ENCODE measurements at regions not wholly inside any gene's neighbourhood (a gene's known extent, or its start where the extent isn't known, plus 50 kb on each side); places are given as distances from the start of the nearest gene placed in this dataset.

DNA sequence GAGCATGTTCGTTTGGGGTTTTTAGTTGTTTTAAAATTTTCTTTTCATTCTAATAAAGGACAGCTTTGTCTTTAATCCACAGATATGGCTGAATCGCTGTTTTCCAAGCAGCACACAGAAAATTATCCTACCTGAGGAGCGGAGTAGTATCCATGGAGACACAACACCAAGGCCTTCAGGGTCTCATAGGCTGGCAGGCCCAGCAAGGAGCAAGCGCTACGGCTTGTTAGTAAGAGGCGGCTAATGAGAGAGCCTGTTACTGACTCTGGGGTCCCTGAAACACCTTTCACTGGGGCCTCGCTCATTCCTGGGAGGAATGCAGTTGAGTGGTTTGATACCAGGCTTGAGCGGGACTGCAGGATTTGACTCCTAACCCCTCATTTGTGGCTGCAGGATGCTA, 303.8 kb upstream of the CDH4 start:
- no peak for DNase-seq

DNA sequence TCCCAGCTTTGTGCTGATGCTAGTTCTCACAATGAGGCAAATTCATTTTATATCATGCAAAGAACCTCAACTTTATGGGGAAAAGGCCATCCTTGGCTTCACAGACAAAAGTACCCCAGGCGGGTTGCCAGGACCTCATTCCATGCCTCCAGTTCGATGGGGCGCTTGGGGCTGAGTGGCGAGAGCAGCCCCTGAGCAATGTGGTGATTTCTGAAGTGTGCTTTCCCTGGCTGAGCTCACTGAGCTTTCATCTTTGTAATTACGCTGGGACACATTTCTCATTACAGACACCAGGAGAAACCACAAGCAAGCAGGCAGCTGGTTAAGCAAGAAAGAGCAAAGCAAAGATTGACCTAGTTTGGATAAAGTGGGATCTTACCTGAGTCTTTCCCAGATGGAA, 301.5 kb upstream of the CDH4 start:
- DNase-seq = no peak

DNA sequence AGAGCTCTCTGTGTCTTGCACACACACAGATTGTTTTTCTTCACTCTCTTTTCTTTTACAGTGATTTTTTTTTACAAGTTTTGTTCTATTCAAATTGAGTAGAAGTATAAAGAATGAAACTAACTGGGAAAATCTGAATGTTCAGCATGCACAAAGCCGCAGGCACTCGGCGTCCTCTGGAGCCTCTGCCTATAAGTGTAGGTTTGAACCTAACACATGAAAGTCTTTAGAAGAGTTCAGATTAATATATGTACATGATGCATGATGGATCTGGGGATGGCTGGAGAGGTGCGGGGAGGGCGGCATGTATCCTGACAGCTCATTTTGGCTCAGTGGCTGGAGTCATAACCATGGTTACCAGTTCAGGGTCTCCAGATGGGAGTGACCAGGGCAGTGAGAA, 301.1 kb upstream of the CDH4 start:
- DNase-seq = no peak

DNA sequence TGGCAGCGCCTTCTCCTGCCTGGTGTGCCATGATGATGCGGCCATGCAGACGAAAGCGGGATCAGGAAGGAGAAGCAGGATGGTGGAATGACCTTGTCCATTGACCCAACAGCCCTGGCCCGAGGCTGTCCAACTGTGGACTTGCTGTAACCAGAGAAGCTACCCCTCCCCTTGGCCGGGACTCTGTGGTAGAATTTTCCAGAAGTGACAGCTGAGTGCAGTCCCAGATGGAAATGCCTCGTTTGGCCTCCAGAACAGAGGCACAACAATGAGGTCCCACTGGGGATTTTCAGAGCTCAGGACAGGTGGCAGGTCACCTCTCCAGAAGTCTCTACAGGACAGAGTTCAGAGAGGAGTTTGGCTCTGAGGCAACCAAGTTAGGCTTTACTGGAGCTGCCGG, 299.2 kb upstream of the CDH4 start:
- no peak for DNase-seq

DNA sequence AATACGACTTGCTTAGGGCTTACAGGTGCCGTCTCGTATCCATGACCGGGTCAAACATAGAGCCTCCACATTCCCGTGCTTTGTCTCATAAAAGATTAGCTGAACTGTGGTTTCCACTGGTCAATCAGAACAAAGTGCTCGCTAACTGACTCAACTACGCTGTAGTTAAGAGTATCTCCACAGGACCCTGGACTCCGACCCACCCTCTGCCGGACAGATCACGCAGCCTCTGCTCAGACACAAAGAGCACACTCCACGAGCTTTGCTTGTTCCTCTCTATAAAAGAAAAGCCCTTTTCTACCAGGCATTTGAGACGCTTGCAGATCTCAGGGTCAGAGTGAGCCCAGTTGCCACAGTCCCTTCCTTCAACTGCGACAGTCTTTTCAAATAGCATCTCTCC, 298.7 kb upstream of the CDH4 start:
- no peak for DNase-seq

DNA sequence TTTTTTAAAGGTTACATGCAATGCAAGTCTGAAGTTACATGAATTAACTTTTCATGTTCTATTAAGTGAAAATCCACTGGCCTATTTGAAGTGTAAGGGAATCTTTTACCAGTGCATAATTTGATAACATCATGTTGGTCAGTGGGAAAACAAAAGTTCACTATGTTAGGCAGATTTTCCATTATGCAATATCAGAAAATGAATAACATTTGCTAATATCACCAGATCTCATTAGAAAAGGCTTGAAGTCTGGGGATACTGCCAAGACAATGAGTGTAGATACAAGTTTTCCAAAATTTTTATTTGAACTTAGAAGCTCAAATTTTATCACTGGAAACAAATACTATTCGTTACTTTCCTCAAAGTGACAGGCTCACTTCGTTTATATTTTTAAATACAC, 296.4 kb upstream of the CDH4 start:
- DNase-seq = no peak

DNA sequence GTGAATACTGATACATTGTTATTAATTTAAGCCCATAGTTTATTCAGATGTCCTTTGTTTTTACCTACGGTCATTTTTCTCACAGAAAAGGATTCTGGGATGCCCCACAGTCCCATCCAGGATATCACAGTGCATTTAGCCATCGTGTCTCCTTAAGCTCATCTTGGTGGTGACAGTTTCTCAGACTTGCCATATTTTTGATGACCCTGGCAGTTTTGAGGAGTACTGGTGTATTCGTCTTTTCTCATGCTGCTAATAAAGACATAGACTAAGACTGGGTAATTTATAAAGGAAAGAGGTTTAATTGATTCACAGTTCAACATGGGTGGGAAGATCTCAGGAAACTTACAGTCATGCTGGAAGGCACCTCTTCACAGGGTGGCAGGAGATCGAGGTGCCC, 295.9 kb upstream of the CDH4 start:
- no peak for DNase-seq

DNA sequence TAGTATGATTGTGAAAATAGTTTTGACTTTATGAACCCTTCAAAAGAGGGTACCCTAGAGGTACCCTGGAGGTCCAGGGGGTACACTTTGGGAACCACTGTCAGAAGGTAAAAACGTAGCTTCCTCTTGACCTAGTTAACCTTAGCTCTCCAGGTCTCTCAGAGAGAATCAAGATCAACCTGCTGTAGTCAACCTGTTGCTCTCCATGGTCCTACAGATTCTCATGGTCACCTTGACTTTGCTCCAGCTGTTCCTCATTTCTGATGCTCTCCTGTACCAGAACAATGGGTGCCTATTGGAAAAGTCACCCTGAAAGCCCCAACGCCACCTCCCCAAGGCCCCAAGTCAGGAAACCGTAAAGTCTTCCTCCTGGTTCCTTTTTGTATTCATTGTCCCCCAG, 294.4 kb upstream of the CDH4 start:
- no peak for DNase-seq

DNA sequence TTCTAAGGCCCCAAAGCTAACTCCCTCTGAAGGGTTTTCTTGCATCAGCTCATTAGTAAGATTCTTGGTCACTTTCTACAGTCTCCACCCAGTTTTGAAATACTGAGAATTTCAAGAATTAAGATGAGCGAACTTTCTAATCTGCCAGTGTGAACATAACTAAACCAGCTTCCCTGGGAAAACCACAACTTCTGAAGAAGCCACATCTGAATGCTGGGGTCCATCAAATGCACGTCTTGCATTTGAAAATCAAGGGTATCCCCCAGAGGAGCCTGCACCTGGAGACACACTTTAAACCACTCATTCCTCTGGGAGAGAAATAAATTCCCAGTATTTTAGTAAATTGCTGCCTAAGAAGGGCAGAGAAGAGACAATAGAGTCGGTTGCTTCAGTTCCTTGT, 292.1 kb upstream of the CDH4 start:
- DNase-seq = no peak

DNA sequence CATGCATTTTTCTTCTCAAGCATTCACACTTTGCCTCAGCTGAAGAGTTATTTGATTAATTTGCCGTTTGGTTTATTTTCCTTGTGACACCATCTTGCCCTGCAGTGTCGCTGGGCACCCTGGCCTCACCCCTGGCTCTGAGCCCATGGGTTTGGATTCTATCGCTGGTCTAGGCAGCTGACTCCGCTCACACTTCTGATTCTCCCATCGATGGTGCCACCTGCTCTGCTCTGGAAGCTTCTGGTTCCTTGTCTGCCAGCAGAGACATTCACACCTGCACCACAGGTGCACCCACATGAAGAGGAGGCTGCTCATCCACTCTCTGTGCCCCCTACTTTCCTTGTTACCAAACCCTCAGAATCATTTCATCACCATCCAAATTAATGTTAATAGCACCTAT, 291.6 kb upstream of the CDH4 start:
- no peak for DNase-seq

DNA sequence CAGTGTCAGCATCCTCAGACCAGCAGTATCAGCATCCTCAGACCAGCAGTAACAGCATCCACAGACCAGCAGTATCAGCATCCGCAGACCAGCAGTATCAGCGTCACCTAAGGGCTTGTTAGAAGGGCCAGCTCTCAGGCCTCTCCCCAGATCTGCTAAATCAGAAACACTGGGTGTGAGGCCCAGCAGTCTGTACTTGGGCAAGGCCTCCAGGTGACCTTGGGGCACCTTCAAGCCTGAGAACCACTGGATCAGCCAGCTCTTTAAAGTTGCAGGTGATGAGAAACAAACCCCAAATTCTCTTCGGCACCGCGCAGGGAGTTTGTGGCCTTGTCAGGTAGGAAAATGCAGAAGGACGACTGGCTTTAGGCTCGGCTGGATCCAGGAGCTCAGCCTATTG, 290.5 kb upstream of the CDH4 start:
- DNase-seq = no peak

DNA sequence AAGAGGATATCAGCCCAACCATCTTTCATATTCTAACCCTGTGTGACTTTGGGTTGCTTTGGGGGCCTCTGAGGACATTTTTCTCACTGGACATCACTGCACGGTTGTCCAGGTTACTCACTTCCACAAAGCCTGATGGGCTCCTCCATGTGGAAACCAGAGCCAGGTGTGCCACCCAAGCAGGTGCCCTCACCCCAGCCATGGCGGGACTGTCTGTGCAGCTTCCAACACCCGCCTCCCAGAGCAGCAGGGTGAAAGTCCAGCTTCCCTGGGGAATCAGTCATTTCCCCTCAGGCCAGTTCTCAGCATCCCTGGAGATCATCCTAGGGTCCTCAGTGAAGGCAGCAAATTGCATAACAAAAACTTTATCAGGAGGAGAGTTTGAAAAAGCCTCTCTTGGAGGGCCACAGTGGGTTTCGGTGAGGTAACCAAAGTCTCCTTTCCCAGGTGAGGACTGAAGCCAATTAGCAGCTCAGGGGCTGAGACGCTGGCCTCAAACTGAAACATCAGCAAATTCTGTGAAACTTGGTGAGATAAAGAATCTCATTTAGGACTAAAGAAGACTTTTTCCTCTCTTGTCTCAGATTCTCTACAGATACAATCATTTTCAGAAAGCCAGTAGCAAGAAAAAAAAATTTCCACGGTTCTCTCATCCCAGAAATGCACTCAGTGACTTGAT, 289.6 kb upstream of the CDH4 start:
- DNase-seq = no peak

DNA sequence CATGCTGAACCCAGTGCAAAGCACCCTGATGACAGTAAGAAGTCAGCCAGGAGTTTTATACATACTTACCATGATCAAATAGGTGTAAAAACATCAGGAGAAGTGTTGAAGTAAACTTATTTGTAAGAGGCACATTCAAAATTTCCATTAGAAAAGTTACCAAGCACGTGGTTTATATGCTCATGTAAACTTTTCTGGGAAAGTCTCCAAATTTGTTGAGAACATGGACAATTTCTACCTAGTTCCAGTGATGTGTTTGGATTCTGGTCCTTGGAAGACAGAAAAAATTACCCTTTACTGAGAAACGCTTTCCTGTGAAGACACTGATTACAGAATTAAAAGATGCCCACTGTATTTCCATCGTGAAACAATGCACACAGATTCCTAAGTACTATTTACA, 288.9 kb upstream of the CDH4 start:
- DNase-seq = no peak

DNA sequence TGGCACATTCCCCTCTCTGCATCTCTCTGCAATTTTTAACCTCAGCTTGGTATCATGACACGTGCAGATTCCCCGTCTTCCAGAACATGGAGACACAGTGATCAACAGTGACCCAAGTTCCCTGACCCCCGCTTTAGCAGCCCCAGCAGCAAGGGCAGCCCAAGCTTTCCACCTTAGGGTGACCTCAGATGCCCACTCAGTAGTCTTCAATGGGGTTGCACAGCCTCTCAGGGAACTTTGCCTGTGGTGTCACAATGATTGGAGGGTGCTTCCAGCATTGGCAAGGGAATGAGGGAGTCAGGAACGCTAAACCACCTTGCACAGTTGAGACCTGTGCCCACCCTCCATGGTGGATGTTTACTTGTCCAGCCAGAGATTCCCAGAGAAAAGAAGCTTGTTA, 287.1 kb upstream of the CDH4 start:
- DNase-seq = no peak

DNA sequence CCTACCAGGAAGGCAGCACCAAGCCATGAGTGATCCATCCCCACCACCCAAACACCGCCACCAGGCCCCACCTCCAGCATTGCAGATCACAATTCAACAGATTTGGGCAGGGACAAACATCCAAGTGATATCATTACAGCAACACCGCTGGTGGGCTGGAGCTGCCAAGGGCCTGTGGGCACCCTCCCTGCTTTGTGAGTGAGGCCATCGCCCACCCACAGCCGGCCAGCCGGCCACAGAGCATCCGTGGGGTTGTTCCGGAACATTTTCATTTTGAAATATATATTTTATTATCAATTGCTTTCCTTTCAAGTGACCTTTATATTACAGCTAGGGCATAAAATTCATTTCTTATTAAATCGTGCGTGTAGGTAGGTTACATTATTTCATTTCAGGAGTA, 286.0 kb upstream of the CDH4 start:
- no peak for DNase-seq

DNA sequence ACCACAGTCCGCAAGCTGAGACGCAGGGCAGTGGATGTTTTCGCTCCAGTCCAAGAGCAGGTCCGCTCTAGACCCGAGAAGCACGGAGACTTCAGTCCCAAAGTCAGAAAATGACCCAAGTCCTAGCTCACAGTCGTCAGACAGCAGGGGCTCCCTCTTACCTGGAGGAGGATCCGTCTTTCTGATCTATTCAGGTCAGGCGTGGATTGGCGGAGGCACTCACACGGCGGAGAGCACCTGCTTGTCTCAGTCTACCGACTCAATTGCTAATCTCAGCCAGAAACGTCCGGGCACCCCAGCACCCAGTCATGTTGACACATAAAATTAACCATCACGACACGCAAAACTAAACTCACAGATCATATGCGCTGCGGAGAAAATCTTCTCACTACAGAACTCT, 285.3 kb upstream of the CDH4 start:
- no peak for DNase-seq

DNA sequence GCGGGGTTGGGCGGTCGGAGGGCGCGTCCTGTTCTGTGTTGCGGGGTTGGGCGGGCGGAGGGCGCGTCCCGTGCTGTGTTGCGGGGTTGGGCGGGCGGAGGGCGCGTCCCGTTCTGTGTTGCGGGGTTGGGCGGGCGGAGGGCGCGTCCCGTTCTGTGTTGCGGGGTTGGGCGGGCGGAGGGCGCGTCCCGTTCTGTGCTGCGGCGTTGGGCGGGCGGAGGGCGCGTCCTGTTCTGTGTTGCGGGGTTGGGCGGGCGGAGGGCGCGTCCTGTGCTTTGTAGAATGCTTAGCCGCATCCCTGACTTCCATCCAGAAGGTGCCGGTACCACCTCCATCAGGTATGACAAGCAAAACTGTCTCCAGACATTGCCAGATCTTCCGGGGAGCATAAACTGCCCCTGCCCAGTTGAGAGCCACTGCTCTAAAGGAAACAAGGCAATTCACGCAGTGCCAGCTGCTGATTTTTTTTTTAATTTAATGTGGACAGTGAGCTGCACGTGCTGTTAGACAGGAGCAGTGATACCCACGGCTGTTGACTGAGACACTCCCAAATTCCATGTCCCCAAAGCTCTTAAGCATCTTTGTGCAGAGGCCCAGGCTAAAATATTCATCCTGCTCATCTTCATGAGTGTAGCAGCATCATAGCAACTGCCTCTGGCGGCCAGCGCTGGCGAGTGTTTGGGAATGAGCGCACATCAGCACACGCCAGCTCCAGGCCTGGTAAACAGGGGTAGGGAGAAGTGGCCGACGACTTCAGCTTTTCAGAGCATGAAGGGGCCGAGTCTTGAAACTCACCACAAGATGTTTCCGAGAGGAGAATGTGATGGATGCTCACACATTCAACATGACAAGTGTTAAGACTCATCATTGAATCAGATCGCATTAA, 284.4 kb upstream of the CDH4 start:
- DNase-seq = no peak

DNA sequence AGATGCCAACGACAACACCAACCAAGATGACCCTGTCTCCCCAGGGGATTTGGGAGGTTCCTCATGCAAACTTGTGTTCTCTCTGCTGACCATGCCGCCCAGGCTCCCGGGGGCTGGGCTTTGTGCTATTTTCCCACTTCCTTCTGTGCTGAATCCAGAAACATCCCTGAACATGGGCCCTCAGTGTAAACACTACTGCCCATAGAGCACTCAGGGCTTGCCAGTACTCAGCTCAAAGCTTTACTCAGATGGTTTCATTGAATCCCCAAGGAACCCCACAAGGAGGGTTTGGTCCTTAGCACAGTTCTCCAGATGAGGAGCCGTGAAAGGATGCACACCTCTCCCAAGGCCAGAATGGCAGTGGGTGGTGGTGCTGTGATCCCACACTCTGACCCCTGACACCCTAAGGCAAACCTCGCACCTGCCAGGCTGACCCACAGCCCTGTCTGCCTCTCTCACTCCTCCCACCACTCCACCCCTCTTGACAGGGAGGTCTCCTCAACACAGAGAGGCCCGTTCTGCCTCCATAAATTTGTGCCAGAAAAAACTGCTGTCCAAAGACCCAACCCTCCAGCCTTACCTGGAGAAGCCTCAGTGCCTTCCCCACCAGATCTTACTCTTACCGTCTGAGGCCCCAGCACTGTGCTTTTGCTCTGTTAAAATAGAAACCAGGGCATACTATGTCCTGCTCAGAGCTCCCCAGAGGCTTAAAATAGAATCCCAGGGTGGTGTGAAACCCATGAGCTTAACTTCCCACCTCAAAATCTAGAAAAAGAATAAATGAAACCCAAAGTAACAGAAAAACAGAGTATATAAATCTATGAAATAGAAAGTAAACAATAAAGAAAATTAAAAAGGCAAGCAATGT, 283.0 kb upstream of the CDH4 start:
- DNase-seq = no peak

DNA sequence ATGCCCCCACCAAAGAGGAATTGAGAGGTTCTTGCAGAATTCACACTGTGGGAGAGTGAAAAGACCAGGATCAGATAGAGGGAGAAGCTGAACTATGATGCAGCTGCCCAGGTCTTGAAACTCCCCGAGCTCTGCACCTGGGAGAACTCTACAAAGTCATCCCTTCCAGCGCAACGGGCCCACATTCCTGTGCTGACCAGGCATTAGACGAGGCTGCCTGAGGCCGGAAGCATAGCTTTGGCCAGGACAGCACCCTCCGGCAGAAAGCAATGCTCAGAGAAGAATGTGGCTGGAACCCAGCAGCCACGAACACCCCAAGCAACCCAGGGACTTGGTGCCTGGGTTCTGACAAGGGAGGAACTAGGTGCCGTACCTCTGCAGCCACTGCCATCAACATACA, 281.5 kb upstream of the CDH4 start:
- no peak for DNase-seq

DNA sequence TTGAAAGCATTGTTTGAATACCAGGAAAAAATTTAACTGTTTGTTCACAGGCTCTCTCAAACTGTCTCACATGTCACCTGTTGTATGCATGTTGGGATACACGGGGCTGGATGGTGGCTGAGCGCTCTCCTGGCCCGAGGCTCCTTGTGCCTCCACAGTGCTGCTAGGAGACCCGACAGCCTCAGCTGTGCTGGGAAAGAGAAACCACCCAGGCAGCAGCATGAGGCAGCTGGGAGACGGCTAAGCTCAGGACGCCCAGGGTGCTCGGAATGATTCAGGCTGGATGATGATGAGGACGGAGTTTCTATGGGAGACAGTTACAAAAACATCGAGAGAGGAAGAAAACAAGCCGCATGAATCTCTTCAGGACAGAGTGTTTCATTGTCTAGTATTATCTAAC, 278.0 kb upstream of the CDH4 start:
- DNase-seq = no peak

DNA sequence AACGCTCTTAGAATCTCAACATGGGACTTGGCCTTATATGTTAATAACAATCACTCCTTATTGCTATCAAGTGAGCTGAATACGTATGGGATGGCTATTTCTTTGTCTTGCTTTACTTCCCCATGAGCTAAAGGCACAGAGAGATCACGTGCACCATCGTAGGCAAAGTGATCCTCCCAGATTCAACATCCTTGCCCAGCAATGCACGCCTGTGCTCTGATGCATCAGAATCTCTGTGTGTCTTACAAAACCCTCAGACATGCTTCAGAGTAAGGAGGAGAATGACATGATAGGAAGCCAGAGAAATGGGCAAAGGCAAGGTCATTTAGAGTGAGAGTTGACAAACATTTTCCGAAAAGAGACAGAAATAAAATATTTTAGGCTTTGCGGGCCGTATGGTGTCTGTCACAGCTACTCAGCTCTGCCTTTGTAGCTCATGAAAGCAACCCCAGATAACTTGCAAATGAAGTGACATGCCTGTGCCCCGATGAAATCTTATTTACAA, 277.6 kb upstream of the CDH4 start:
- no peak for DNase-seq

DNA sequence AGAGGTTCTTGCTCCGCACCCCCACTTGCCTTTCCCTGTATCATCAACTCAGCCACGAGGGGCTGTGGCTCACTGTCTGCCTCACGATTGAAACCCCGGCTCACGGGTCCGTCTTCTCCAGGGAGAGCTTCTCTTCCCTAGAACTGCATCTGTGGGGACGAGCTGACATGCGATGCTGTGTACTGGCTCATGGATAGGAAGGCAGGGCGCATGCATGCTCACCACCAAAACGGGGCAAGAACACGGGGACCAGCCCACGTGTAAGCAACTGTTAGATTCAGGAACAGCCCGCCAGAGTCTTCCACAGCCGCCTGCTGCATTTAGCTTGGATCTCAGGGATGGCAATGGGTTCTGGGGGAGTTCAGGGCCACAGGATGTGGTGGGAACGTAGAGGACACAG, 275.9 kb upstream of the CDH4 start:
- DNase-seq = no peak

DNA sequence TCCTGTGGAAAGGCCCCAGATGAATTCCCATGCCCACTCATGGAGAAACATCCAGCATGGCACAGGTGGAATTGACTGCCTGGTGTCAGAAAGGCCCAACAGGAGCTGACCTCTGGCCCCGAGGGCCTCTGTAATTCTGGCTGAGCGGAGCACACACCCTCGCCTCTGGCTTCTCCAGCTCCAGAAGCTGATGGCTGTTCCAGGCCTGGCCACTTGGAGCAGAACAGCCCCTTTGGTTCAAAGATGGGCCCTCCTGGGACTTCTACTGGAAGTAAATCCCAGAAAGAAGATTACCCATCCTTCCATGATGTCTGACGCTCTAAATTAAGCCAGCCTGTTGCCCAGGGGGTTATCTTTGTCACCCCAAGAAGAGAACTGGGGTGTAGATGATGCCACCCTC, 275.1 kb upstream of the CDH4 start:
- no peak for DNase-seq

DNA sequence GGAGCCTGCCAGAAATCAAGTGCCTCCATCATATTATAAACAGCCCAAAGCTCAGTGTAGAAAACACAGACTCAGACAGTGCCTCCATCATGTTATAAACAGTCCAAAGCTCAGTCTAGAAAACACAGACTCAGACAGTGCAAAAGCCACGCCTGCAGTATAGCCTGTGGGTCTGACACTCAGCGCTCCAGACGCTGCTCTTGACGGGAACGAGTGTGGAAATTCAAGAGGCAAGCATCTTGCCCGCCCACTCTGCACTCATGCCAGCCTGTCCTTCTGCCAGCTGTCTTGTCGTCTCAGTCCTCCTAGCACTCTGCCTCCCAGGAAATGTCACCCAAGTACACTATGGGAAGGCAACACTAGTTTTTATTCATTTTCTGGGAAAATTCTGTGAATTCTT, 274.2 kb upstream of the CDH4 start:
- no peak for DNase-seq
